ENCODE measurements at regions not wholly inside any gene's neighbourhood (a gene's known extent, or its start where the extent isn't known, plus 50 kb on each side); places are given as distances from the start of the nearest gene placed in this dataset.

DNA sequence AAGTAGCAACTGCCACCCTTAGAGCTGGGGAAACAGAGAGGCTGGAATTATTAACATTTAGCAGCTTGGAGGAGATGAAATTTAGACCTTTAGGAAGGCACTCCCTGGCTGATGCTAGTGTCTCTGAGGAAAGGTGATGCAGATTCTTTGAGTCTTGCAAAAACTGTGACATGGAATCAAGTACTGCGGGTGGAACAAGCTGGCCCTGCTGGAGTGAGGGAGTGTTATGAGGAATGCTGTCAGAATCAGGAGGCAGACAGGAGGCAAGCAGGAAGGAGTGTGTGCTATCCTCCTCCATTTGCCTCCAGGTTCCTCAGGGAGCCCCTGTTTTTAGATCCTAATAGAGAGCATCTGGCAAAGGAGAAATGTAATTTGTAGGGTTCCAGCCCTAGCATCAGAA lies 391.7 kb upstream of the PITX2 start:
- H3K4me3 ChIP-seq (ENCODE audit: control insufficient read depth, low read depth, low read length): no peak overlapping the region
- no peak for DNase-seq (ENCODE audit: low read depth)
- TF ChIP-seq, protein P1, sequence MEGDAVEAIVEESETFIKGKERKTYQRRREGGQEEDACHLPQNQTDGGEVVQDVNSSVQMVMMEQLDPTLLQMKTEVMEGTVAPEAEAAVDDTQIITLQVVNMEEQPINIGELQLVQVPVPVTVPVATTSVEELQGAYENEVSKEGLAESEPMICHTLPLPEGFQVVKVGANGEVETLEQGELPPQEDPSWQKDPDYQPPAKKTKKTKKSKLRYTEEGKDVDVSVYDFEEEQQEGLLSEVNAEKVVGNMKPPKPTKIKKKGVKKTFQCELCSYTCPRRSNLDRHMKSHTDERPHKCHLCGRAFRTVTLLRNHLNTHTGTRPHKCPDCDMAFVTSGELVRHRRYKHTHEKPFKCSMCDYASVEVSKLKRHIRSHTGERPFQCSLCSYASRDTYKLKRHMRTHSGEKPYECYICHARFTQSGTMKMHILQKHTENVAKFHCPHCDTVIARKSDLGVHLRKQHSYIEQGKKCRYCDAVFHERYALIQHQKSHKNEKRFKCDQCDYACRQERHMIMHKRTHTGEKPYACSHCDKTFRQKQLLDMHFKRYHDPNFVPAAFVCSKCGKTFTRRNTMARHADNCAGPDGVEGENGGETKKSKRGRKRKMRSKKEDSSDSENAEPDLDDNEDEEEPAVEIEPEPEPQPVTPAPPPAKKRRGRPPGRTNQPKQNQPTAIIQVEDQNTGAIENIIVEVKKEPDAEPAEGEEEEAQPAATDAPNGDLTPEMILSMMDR (conservative IDR thresholded peaks at IDR 0.05; ENCODE audit: control insufficient read depth, insufficient read depth, low read depth, low read length): no peak

DNA sequence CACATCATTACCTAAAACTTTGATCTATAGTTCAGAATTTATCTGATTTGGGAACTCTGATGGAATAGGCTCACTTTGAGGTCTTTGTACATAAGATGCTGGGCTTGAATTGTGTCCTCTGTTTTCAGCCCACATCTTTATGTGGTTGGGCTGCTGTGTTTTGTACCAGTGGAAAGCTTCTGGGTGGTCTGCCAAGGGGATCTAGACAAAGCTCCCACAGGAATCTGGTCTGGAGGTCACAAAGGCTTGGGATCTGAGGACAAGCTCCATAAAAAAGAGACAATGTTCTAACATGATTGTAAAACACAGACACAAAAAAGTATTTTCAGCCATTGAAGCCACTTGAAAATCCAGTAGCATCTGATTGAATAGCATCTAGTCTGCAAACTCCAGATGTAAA lies 393.5 kb upstream of the PITX2 start:
- H3K4me3 ChIP-seq (ENCODE audit: control insufficient read depth, low read depth, low read length): no peak overlapping the region
- DNase-seq (ENCODE audit: low read depth): no peak
- TF ChIP-seq, protein P1 (conservative IDR thresholded peaks at IDR 0.05; ENCODE audit: control insufficient read depth, insufficient read depth, low read depth, low read length): no peak

DNA sequence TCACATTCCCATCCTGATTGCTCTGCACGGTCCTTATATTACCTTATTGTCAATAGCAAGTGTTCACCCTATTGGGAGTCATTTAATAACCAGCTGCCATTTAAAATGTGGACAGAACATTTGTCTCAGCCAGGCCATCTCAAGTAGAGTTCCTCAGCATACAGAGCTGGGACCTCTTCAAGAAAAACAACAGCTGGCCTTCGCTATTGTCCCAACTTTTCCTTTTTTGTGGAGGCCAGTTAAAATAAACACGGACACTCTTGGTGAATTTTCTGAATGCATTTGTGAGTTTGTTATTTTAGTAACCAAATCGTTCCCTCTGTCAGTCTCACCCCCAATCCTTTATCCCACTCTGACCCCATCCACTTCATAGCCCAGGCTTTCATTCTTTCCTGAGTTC lies 395.3 kb upstream of the PITX2 start:
- no peak overlapping the region for H3K4me3 ChIP-seq (ENCODE audit: control insufficient read depth, low read depth, low read length)
- TF ChIP-seq, protein P1 (conservative IDR thresholded peaks at IDR 0.05; ENCODE audit: control insufficient read depth, insufficient read depth, low read depth, low read length): no peak
- no peak for DNase-seq (ENCODE audit: low read depth)

DNA sequence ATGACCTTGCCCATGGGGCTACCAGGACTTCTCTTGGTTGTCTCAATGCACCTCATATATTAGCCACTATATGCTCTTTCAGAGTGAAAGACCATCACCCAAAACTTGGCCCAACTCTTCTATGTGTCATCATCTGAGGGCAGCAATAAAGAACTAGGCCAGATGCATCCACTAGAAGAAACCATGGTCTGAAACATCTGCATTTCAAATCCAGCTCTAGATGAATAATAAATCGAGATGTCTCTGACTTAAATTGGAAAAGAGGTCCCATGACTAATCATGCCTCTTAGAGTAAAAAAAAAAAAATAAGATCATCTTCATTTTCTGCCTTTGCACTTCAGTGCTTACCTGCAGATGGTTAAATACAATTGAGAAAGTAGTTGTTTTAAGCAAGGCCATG lies 397.6 kb upstream of the PITX2 start:
- TF ChIP-seq, protein P1 (conservative IDR thresholded peaks at IDR 0.05; ENCODE audit: control insufficient read depth, insufficient read depth, low read depth, low read length): no peak
- DNase-seq (ENCODE audit: low read depth): no peak
- H3K4me3 ChIP-seq (ENCODE audit: control insufficient read depth, low read depth, low read length): no peak overlapping the region

DNA sequence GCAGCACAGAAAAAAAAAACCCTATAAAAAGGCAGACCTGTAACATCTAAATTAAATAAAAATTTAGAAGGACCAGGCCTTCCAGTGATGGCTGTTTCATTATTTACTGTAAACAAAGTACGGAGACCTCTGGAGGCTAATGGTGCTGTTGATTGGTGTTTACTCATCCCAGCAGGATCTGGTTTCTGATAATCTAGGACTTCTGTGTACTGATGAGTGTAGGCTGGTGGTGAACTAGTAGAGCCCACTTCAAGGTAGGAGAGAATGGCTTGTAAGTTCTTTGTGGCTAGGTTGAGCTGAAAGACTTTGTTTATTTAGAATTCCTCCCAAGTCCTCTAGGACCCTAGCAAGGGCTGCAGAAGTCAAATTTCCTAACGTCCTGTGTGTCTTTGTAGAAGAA lies 398.1 kb upstream of the PITX2 start:
- H3K4me3 ChIP-seq (ENCODE audit: control insufficient read depth, low read depth, low read length): no peak overlapping the region
- TF ChIP-seq, protein P1 (conservative IDR thresholded peaks at IDR 0.05; ENCODE audit: control insufficient read depth, insufficient read depth, low read depth, low read length): no peak
- no peak for DNase-seq (ENCODE audit: low read depth)

DNA sequence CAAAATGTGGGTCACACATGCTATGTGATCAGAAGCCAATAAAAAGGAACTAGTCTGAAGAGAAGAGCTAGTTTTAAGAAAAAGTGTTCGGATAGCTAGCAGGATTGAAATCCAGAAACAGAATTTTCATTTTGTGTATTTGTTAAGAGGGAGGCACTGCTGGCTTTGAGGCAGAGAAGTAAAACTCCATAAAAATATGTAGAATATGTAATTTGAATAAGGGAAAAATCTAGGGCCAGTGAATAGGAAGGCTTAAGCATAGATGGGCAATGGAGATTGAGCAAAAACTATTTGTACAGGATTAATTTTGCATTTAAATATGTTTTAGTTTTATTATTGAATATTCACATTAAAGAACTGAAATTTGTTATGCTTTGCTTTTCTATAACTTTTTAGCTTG lies 399.9 kb upstream of the PITX2 start:
- no peak overlapping the region for H3K4me3 ChIP-seq (ENCODE audit: control insufficient read depth, low read depth, low read length)
- no peak for DNase-seq (ENCODE audit: low read depth)
- TF ChIP-seq, protein P1 (conservative IDR thresholded peaks at IDR 0.05; ENCODE audit: control insufficient read depth, insufficient read depth, low read depth, low read length): no peak

DNA sequence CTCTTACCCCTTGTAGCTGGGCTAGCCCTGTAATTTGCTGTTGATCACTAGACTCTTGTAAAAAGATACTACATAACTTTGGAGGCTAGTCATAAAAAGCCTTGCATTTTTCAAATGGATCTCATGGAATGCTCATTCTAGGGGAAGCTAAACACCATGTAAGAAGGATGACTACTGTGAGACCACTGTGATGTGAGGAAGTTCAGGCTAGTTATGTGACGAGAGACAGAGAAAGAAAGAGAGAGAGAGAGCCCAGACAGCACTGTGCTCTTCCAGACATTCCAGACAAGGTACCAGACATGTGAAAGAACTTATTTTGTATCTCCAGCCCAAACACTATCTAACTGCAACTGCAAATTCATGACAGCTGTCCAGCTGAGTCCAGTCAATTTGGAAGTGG lies 404.6 kb upstream of the PITX2 start:
- peak; percentile 6 for DNase-seq (ENCODE audit: low read depth)
- TF ChIP-seq, protein P1 (conservative IDR thresholded peaks at IDR 0.05; ENCODE audit: control insufficient read depth, insufficient read depth, low read depth, low read length): no peak
- no peak overlapping the region for H3K4me3 ChIP-seq (ENCODE audit: control insufficient read depth, low read depth, low read length)

Data from fibroblast of mammary gland (primary cell).